ENCODE measurements at regions not wholly inside any gene's neighbourhood (a gene's known extent, or its start where the extent isn't known, plus 50 kb on each side); places are given as distances from the start of the nearest gene placed in this dataset.

DNA sequence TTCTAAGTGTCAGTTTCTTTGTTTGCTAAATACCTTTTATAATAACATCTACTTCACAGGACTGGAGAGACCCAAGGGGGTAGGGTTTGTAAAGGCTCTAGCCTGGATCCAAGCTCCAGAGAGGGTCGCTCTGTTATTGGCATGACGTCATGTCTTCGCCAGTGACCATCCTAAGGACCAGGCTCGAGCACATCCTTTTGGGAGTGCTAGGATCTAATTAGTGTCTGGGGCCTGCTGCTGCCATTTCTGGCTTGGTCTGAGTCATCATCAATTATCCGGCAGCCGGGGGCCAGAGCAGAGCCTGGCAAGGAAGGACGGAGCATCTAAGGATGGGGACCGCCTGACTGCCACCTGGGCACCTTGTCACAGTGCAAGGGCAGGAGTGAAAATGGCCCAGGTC, 153.0 kb downstream of the NSG2 start:
- no peak for DNase-seq (ENCODE audit: low spot score)
- TF ChIP-seq, protein P1, sequence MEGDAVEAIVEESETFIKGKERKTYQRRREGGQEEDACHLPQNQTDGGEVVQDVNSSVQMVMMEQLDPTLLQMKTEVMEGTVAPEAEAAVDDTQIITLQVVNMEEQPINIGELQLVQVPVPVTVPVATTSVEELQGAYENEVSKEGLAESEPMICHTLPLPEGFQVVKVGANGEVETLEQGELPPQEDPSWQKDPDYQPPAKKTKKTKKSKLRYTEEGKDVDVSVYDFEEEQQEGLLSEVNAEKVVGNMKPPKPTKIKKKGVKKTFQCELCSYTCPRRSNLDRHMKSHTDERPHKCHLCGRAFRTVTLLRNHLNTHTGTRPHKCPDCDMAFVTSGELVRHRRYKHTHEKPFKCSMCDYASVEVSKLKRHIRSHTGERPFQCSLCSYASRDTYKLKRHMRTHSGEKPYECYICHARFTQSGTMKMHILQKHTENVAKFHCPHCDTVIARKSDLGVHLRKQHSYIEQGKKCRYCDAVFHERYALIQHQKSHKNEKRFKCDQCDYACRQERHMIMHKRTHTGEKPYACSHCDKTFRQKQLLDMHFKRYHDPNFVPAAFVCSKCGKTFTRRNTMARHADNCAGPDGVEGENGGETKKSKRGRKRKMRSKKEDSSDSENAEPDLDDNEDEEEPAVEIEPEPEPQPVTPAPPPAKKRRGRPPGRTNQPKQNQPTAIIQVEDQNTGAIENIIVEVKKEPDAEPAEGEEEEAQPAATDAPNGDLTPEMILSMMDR (IDR thresholded peaks at IDR 0.05; ENCODE audit: extremely low read depth, insufficient read depth, missing control alignments): no peak
- in situ Hi-C loops (cut with MboI; ENCODE audit: low pct_unique_long_range_greater_than_20kb, low sequenced_read_pairs, unreplicated experiment): no loop called here

DNA sequence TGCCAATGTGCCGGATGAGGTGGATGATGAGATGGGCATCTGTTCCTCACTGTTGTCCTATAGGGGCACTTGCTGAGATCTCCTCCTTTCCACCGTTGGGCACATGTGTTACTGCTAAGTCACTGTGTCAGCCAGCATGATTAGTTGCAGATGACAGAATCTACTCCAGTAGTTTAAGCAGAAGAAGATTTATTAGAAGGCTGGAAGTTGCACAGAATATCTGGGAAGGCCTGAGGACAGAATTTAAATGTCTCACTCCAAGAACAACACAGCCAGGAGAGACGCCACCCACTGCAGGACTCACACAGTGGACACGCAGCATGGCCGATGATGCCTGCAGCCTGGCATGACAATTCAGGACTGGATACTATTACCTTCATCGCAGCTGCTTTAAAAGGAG, 157.5 kb downstream of the NSG2 start:
- TF ChIP-seq, protein P1 (IDR thresholded peaks at IDR 0.05; ENCODE audit: extremely low read depth, insufficient read depth, missing control alignments): no peak
- in situ Hi-C loops (cut with MboI; ENCODE audit: low pct_unique_long_range_greater_than_20kb, low sequenced_read_pairs, unreplicated experiment): no loop called here
- DNase-seq (ENCODE audit: low spot score): no peak

GRCh38 chr5:174204535-174205313, 159.2 kb downstream of the NSG2 start:
- no peak for DNase-seq (ENCODE audit: low spot score)
- in situ Hi-C loops (cut with MboI; ENCODE audit: low pct_unique_long_range_greater_than_20kb, low sequenced_read_pairs, unreplicated experiment): no loop called here
- TF ChIP-seq, protein P1 (IDR thresholded peaks at IDR 0.05; ENCODE audit: extremely low read depth, insufficient read depth, missing control alignments): no peak

DNA sequence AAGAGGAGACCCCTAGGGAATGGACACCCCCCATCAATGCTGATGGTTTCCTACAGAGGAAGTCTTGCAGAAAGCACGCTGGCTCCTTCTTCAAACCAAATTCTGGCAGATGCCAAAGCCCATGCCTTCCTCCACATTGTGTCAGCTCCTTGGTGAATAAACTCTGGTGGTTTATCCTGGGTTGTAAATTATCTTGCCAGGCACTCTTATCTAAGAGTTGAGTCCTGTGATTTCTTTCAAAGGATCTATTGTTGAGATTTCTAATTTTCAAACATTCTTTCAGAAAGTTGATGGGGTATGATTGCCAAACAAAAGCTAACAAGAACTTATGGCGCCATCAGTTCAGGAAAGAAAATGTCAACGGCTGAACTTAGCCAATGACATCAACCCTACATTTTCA, 160.4 kb downstream of the NSG2 start:
- TF ChIP-seq, protein P1 (IDR thresholded peaks at IDR 0.05; ENCODE audit: extremely low read depth, insufficient read depth, missing control alignments): no peak
- in situ Hi-C loops (cut with MboI; ENCODE audit: low pct_unique_long_range_greater_than_20kb, low sequenced_read_pairs, unreplicated experiment): no loop called here
- DNase-seq (ENCODE audit: low spot score): no peak

GRCh38 chr5:174210596-174211276, 165.2 kb downstream of the NSG2 start:
- DNase-seq (ENCODE audit: low spot score): no peak
- TF ChIP-seq, protein P1 (IDR thresholded peaks at IDR 0.05; ENCODE audit: extremely low read depth, insufficient read depth, missing control alignments): no peak
- in situ Hi-C loops (cut with MboI; ENCODE audit: low pct_unique_long_range_greater_than_20kb, low sequenced_read_pairs, unreplicated experiment): no loop called here

- TF ChIP-seq, protein P1 (IDR thresholded peaks at IDR 0.05; ENCODE audit: extremely low read depth, insufficient read depth, missing control alignments): no peak
- in situ Hi-C loops (cut with MboI; ENCODE audit: low pct_unique_long_range_greater_than_20kb, low sequenced_read_pairs, unreplicated experiment): no loop called here
- no peak for DNase-seq (ENCODE audit: low spot score)
These were observed 165.7 kb downstream of the NSG2 start for GRCh38 chr5:174211277-174211626.
